BE2C (cell line): ENCODE measurements at regions not wholly inside any gene's neighbourhood (a gene's known extent, or its start where the extent isn't known, plus 50 kb on each side); places are given as distances from the start of the nearest gene placed in this dataset.

Experiments used
- DNase-seq: peaks from one replicate; pipeline ENCODE4 v3.0.0-alpha.2; 2020
- H3K27me3 ChIP-seq: fragments of 250-450 bp; sonication (Bioruptor Pico); 2 replicates; pipeline ENCODE4 v1.5.1; 2020; ENCODE audit warnings: mild to moderate bottlenecking
- H3K36me3 ChIP-seq: fragments of 250-450 bp; sonication (Bioruptor Pico); 2 replicates; pipeline ENCODE4 v1.5.1; 2020; ENCODE audit warnings: mild to moderate bottlenecking
- H3K4me1 ChIP-seq: fragments of 250-450 bp; sonication (Bioruptor Pico); 2 replicates; pipeline ENCODE4 v1.5.1; 2020
- H3K4me3 ChIP-seq: 2 replicates; pipeline ENCODE4 v1.5.1; 2011; ENCODE audit warnings: low read depth, low read length
- H3K9me3 ChIP-seq: fragments of 250-450 bp; sonication (Bioruptor Pico); 2 replicates; pipeline ENCODE4 v1.5.1; 2020
- CTCF ChIP-seq: IDR thresholded peaks from 2 replicates; pipeline ENCODE4 v1.5.1; 2012; ENCODE audit warnings: mild to moderate bottlenecking, low read depth, low read length

GRCh38 chr7:131074043-131074442 is 253.6 kb upstream of the MKLN1 start:
- Histone ChIP-seq H3K4me1 (peaks cover 5% of the 10 kb centered on the region), H3K36me3 (peaks cover 4% of the 10 kb centered on the region)
- no peak for TF ChIP-seq CTCF

GRCh38 chr7:131074585-131074984 is 253.1 kb upstream of the MKLN1 start:
- Histone ChIP-seq H3K9me3 (no peaks in the 10 kb centered on the region), H3K36me3 (peaks cover 4% of the 10 kb centered on the region), H3K27me3 (no peaks in the 10 kb centered on the region), H3K4me1 (peaks cover 5% of the 10 kb centered on the region), H3K4me3 (no peak overlapping the region)
- no peak for TF ChIP-seq CTCF
- DNase-seq = no peak

More at GRCh38 chr7:131074043-131074442, 253.6 kb upstream of the MKLN1 start:
- Histone ChIP-seq H3K9me3 (no peaks in the 10 kb centered on the region), H3K4me3 (no peak overlapping the region), H3K27me3 (no peaks in the 10 kb centered on the region)
- DNase-seq = no peak

GRCh38 chr7:131075406-131075805 is 252.3 kb upstream of the MKLN1 start:
- H3K36me3 ChIP-seq = peaks cover 4% of the 10 kb centered on the region
- H3K27me3 ChIP-seq = no peaks in the 10 kb centered on the region
- H3K9me3 ChIP-seq = no peaks in the 10 kb centered on the region
- no peak overlapping the region for H3K4me3 ChIP-seq
- peaks cover 5% of the 10 kb centered on the region for H3K4me1 ChIP-seq
- no peak for TF ChIP-seq CTCF
- DNase-seq = no peak

GRCh38 chr7:131076032-131076431 is 251.6 kb upstream of the MKLN1 start:
- Histone ChIP-seq H3K36me3 (peaks cover 4% of the 10 kb centered on the region), H3K27me3 (no peaks in the 10 kb centered on the region), H3K9me3 (no peaks in the 10 kb centered on the region), H3K4me1 (peaks cover 5% of the 10 kb centered on the region), H3K4me3 (no peak overlapping the region)
- no peak for DNase-seq
- TF ChIP-seq CTCF = no peak

GRCh38 chr7:131076711-131077181 is 250.9 kb upstream of the MKLN1 start:
- H3K4me1 ChIP-seq = peaks cover 5% of the 10 kb centered on the region; the same call in 1 of the 2 replicates
- no peak overlapping the region for H3K4me3 ChIP-seq
- H3K9me3 ChIP-seq = no peaks in the 10 kb centered on the region
- no peaks in the 10 kb centered on the region for H3K27me3 ChIP-seq
- no peak for DNase-seq
- peaks cover 4% of the 10 kb centered on the region for H3K36me3 ChIP-seq
- TF ChIP-seq CTCF = no peak

- H3K36me3 ChIP-seq = peaks cover 4% of the 10 kb centered on the region
- DNase-seq = no peak
- TF ChIP-seq CTCF = no peak
Observed at GRCh38 chr7:131077735-131078134, 249.9 kb upstream of the MKLN1 start.

More at GRCh38 chr7:131077735-131078134, 249.9 kb upstream of the MKLN1 start:
- no peak overlapping the region for H3K4me3 ChIP-seq
- H3K4me1 ChIP-seq = peaks cover 2% of the 10 kb centered on the region; the same call in 1 of the 2 replicates
- no peaks in the 10 kb centered on the region for H3K27me3 ChIP-seq
- H3K9me3 ChIP-seq = no peaks in the 10 kb centered on the region
